ENCODE measurements at regions not wholly inside any gene's neighbourhood (a gene's known extent, or its start where the extent isn't known, plus 50 kb on each side); places are given as distances from the start of the nearest gene placed in this dataset.

- peaks cover 8% of the 10 kb centered on the region for H3K9me3 Mint-ChIP-seq
- no peaks in the 10 kb centered on the region for H3K27me3 Mint-ChIP-seq (ENCODE audit: low read depth)
- H3K4me3 Mint-ChIP-seq = no peak overlapping the region
- H3K36me3 Mint-ChIP-seq = no peaks in the 10 kb centered on the region
- peaks cover 19% of the 10 kb centered on the region for H3K4me1 Mint-ChIP-seq
- no peak overlapping the region for H3K27ac Mint-ChIP-seq
- DNase-seq (ENCODE audit: low spot score in 2 of 2, unreplicated experiment in 2 of 2) = no peak
- TF ChIP-seq CTCF (IDR thresholded peaks at IDR 0.05; ENCODE audit: unreplicated experiment) = no peak
Measured at GRCh38 chr21:33985117-33986050, 69.8 kb upstream of the ATP5PO start.

GRCh38 chr21:33984021-33984481, 68.4 kb upstream of the ATP5PO start:
- H3K9me3 Mint-ChIP-seq = peaks cover 8% of the 10 kb centered on the region
- no peaks in the 10 kb centered on the region for H3K27me3 Mint-ChIP-seq (ENCODE audit: low read depth)
- no peak overlapping the region for H3K27ac Mint-ChIP-seq
- peaks cover 19% of the 10 kb centered on the region for H3K4me1 Mint-ChIP-seq
- no peak overlapping the region for H3K4me3 Mint-ChIP-seq
- no peak for DNase-seq (ENCODE audit: low spot score in 2 of 2, unreplicated experiment in 2 of 2)
- no peak for TF ChIP-seq CTCF (IDR thresholded peaks at IDR 0.05; ENCODE audit: unreplicated experiment)
- H3K36me3 Mint-ChIP-seq = no peaks in the 10 kb centered on the region

- no peak overlapping the region for H3K4me3 Mint-ChIP-seq
- no peak for TF ChIP-seq CTCF (IDR thresholded peaks at IDR 0.05; ENCODE audit: unreplicated experiment)
- H3K4me1 Mint-ChIP-seq = peaks cover 38% of the 10 kb centered on the region
- H3K36me3 Mint-ChIP-seq = no peaks in the 10 kb centered on the region
- H3K27me3 Mint-ChIP-seq (ENCODE audit: low read depth) = no peaks in the 10 kb centered on the region
- H3K9me3 Mint-ChIP-seq = peaks cover 8% of the 10 kb centered on the region
- DNase-seq (ENCODE audit: low spot score in 2 of 2, unreplicated experiment in 2 of 2) = no peak
- peak overlapping the region; percentile 37 for H3K27ac Mint-ChIP-seq
Measured at GRCh38 chr21:33981391-33982101, 65.9 kb upstream of the ATP5PO start.

GRCh38 chr21:33980276-33980916, 64.8 kb upstream of the ATP5PO start:
- no peak overlapping the region for H3K27ac Mint-ChIP-seq
- H3K9me3 Mint-ChIP-seq = peaks cover 8% of the 10 kb centered on the region
- no peaks in the 10 kb centered on the region for H3K36me3 Mint-ChIP-seq
- no peak for TF ChIP-seq CTCF (IDR thresholded peaks at IDR 0.05; ENCODE audit: unreplicated experiment)
- H3K4me3 Mint-ChIP-seq = no peak overlapping the region
- no peaks in the 10 kb centered on the region for H3K27me3 Mint-ChIP-seq (ENCODE audit: low read depth)
- no peak for DNase-seq (ENCODE audit: low spot score in 2 of 2, unreplicated experiment in 2 of 2)
- peaks cover 46% of the 10 kb centered on the region for H3K4me1 Mint-ChIP-seq

- no peak for DNase-seq (ENCODE audit: low spot score in 2 of 2, unreplicated experiment in 2 of 2)
- no peaks in the 10 kb centered on the region for H3K27me3 Mint-ChIP-seq (ENCODE audit: low read depth)
- peak overlapping the region; percentile 32 for H3K27ac Mint-ChIP-seq
- H3K36me3 Mint-ChIP-seq = no peaks in the 10 kb centered on the region
- peaks cover 50% of the 10 kb centered on the region for H3K4me1 Mint-ChIP-seq
- no peak overlapping the region for H3K4me3 Mint-ChIP-seq
- no peak for TF ChIP-seq CTCF (IDR thresholded peaks at IDR 0.05; ENCODE audit: unreplicated experiment)
- peaks cover 8% of the 10 kb centered on the region for H3K9me3 Mint-ChIP-seq
Measured at GRCh38 chr21:33978585-33978984, 63.0 kb upstream of the ATP5PO start.

Measured in mesothelial cell of epicardium (in vitro differentiated cells).